NCI-H146 treated with DMSO at 0.1 percent for 48 hours (cell line): ENCODE measurements at regions not wholly inside any gene's neighbourhood (a gene's known extent, or its start where the extent isn't known, plus 50 kb on each side); places are given as distances from the start of the nearest gene placed in this dataset.

Experiments
- DNase-seq: peaks from one replicate; lab custom pipeline; 2025; ENCODE audit not compliant: unreplicated experiment; lab: John Stamatoyannopoulos, UW

- no peak for DNase-seq
These were observed 139.1 kb upstream of the SDK2 start for GRCh38 chr17:73783382-73783766.

- DNase-seq: no peak
These were observed 139.8 kb upstream of the SDK2 start for GRCh38 chr17:73783945-73784603.

- no peak for DNase-seq
These were observed 141.3 kb upstream of the SDK2 start for GRCh38 chr17:73785496-73785895.

DNA sequence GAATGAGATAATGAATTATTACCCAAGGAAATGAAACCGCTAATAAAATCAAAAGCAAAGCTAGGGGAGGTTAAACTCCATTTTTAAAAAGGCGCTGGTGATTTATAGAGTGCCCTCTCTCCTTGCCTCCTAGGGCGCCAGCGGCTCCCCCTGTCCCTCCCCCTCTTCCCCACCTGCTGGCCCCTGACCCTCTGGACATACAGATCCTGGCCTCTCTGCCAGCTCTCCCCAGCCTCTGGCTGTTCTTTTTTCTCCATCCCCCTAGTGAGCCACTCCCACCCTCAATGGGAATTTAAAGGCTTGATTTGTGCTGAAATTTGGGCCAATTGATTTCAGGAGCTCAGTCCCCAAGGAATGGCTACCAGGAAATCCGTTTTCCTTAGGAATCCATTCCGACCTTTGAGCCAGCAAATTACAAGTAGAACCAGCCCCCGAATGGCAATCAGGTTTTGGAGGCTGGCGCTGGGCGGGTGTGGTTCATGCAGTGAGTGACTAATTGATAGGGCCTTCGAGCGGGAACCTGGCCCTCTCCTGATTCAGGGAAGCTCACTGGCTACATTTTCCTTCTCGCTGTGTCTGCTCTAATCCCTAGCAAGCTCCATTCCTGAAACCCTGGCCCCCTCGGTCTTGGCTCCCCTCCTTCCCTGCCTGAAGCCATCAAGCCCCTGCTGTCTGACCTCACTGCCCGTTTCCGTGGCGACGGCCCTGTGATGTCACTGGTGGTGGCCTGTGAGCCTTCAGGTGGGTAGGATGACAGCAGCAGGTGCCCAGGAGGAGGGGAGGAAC lies 141.9 kb upstream of the SDK2 start:
- DNase-seq: peak; percentile 68

- no peak for DNase-seq
These were observed 143.1 kb upstream of the SDK2 start for GRCh38 chr17:73787076-73788059.

- DNase-seq: no peak
These were observed 143.9 kb upstream of the SDK2 start for GRCh38 chr17:73788111-73788510.

- DNase-seq: no peak
These were observed 146.9 kb upstream of the SDK2 start for GRCh38 chr17:73791121-73791520.

DNA sequence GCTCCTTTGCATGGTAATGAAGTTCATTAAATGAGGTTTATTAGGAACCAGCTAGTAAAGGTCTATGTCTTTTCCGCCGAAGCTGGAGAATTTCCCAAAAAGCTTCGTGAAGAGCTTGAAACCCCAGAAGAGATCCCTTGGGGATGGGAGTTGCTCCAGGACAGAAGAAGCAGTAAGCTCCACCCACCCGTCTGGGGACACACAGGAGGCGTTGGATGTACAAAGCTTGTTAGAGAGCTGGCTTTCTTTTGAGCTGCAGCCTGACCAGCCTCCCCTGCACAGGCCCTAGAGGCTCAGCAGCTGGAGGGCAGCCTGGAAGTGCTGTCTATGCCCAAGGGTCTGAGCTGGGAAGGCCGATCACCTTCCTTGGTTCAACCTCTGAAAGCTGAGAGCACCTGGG lies 147.4 kb upstream of the SDK2 start:
- no peak for DNase-seq

- no peak for DNase-seq
These were observed 148.7 kb upstream of the SDK2 start for GRCh38 chr17:73792994-73793393.

DNA sequence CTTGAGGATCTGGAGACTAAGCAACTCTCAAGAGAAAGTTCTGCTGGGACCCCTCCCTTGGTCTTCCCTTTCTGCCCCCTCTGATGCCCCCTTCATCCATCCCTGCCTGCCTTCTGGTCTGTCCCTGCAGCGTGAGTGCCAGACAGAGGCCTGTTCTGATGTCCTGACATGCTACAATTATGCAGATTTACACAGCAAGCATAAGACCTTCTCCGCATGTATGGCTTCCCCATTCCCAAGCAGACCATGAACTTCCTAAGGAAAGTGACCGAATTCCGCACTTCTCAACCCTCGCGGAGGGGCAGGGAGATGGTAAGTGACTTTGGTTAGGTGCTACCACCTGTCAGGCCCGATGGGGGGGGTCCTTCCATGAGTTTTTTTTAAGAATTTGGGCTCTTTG lies 150.1 kb upstream of the SDK2 start:
- DNase-seq: no peak

DNA sequence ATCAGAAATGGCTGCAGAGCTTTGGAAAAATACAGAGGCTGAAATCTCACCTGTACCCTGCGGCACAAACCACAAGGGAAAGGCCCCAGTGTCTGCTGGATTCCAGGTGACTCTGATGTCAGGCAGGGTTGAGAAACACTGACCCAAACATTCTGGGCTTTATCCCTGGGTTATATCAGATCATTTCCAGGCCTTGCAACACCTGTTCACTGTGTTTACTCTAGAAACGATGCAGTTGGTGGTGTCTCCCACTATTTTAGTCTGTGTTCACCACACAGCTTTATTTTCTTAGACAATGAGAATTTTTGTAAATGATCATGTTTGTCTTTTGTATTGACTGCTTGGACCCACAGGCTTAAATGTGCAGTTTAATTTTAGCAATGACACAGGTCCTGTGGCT lies 151.5 kb upstream of the SDK2 start:
- DNase-seq: peak; percentile 89

- DNase-seq: no peak
These were observed 153.4 kb upstream of the SDK2 start for GRCh38 chr17:73797594-73798110.

- DNase-seq: no peak
These were observed 154.0 kb upstream of the SDK2 start for GRCh38 chr17:73798111-73798748.

- no peak for DNase-seq
These were observed 154.9 kb upstream of the SDK2 start for GRCh38 chr17:73799096-73799495.

DNA sequence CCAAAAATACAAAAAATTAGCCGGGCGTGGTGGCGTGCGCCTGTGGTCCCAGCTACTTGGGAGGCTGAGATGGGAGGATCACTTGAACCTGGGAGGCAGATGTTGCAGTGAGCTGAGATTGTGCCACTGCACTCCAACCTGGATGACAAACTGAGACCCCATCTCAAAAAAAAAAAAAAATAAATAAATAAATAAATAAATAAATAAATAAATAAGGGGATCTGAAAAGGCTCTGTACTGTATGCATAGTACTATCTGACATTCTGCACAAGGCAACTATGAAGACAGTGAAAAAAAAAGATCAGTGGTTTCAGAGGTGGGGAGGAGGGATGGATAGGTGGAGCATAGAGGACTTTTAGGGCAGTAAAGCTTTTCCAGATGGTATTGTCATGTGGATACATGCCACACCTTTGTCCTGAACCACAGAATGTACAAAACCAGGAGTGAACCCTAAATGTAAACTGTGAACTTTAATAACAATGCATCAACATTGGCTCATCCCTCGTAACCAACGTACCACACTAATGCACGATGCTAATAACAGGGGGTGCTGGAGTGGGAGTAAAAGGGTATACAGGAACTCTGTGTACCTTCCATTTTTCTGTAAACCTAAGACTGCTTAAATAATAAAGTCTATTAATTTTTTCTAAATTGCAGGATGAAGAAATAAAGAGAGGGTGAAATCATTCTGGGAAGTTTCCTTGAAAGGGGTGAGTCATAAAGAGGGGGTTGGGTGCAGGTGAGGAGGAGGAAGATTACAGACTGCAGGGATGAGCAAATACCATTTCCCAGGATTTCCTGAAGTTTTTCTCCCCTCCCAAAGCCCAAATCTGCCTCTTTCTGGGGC lies 155.8 kb upstream of the SDK2 start:
- no peak for DNase-seq

- no peak for DNase-seq
These were observed 156.6 kb upstream of the SDK2 start for GRCh38 chr17:73800893-73801292.

- DNase-seq: no peak
These were observed 157.3 kb upstream of the SDK2 start for GRCh38 chr17:73801455-73802100.

GRCh38 chr17:73802314-73802713 lies 158.1 kb upstream of the SDK2 start:
- peak; percentile 57 for DNase-seq

DNA sequence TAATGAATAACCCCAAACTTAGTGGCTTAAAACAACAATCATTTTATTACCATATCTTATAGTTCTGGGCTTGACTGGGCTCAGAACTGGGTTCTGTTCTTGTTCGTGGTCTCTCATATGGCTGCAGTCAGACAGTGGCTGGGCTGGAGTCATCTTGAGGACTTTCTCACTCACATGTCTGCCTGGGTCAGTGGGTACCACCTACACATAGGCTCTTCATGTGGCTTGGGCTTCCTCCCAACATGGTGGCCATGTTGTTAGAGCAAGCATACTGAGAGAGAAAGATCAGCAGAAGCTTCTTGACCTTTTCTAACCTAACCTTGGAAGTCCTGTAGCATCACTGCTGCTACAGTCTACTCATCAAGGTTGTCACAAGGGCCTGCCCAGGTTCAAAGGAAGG lies 158.6 kb upstream of the SDK2 start:
- DNase-seq: no peak
